Activated T-cell treated with anti-CD3 and anti-CD28 coated beads, Interleukin-2, amount 50 U/mL, for 72 hours (primary cell): ENCODE measurements at regions not wholly inside any gene's neighbourhood (a gene's known extent, or its start where the extent isn't known, plus 50 kb on each side); places are given as distances from the start of the nearest gene placed in this dataset.
"Not testable (repeated sequence)": the region's sequence is repeated elsewhere in the genome, so short reads cannot be mapped to it uniquely, and the experiment has no call there.

Experiments
- ATAC-seq, 2 donors: fragments of 150-1000 bp; cut with Tn5 transposase; replicated peaks in 1 of 2; 2 replicates each; pipeline ENCODE4 v1.10.0; 2021; ENCODE audit warnings: moderate library complexity in 2 of 2, mild to moderate bottlenecking in 1 of 2
- DNase-seq, 2 donors: peaks; one replicate each; pipeline ENCODE4 v3.0.0; 2021 to 2022; ENCODE audit warnings: mixed read lengths in 1 of 2
- H3K27ac Mint-ChIP-seq: one replicate; pipeline ENCODE4 v1.8.0; 2022; ENCODE audit warnings: mild to moderate bottlenecking, moderate library complexity, mixed read lengths
- H3K27me3 Mint-ChIP-seq: one replicate; pipeline ENCODE4 v1.8.0; 2022; ENCODE audit warnings: low read depth, mixed read lengths
- H3K36me3 Mint-ChIP-seq, 2 donors: one replicate each; pipeline ENCODE4 v1.8.0; 2022; ENCODE audit warnings: mixed read lengths in 2 of 2, mild to moderate bottlenecking in 1 of 2; ENCODE audit not compliant: insufficient read depth in 2 of 2
- H3K4me1 Mint-ChIP-seq: one replicate; pipeline ENCODE4 v1.8.0; 2022; ENCODE audit warnings: low read depth, mixed read lengths
- H3K4me3 Mint-ChIP-seq, 2 donors: one replicate each; pipeline ENCODE4 v1.8.0; 2022; ENCODE audit warnings: mild to moderate bottlenecking in 2 of 2, mixed read lengths in 2 of 2, moderate library complexity in 2 of 2
- H3K9me3 Mint-ChIP-seq, 2 donors: one replicate each; pipeline ENCODE4 v1.8.0; 2022; ENCODE audit warnings: mixed read lengths in 2 of 2

DNA sequence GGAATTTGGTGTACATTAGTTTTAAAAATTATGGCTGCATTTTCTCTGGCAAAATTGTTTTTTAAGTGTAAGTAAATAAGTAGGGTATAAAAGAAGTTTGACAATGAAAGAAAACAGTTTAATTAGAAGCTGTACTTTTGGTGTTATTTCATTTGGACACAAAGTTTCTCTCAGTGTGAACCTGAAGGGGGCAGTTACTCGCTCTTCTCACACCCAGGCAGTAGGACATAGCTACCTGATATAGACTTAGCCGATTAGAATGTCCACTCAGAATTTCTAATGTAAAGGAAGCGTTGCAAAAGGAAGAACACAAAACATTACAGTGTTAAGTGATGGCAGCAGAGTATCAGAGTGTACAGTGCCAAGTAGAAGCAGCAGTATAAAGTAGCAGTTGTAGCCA, 311.9 kb upstream of the TECRL start:
- ATAC-seq (no peak), DNase-seq (no peak)
- no peaks in the 10 kb centered on the region for H3K27me3 Mint-ChIP-seq
- no peak overlapping the region for H3K27ac Mint-ChIP-seq
- H3K4me1 Mint-ChIP-seq: no peaks in the 10 kb centered on the region
- H3K9me3 Mint-ChIP-seq: peaks cover 2% of the 10 kb centered on the region in 2 donors
- no peak overlapping the region for H3K4me3 Mint-ChIP-seq
- no peaks in the 10 kb centered on the region for H3K36me3 Mint-ChIP-seq

GRCh38 chr4:64718091-64718490, 308.8 kb upstream of the TECRL start:
- Mint-ChIP-seq H3K27me3 (no peaks in the 10 kb centered on the region), H3K9me3 (peaks cover 2% of the 10 kb centered on the region in 2 donors)
- no peak for DNase-seq

GRCh38 chr4:64715741-64716140, 306.5 kb upstream of the TECRL start:
- ATAC-seq (no peak), DNase-seq (no peak)
- no peak overlapping the region for H3K4me3 Mint-ChIP-seq
- no peak overlapping the region for H3K27ac Mint-ChIP-seq
- no peaks in the 10 kb centered on the region for H3K27me3 Mint-ChIP-seq
- H3K9me3 Mint-ChIP-seq: peaks cover 2% of the 10 kb centered on the region in 2 donors
- no peaks in the 10 kb centered on the region for H3K36me3 Mint-ChIP-seq
- no peaks in the 10 kb centered on the region for H3K4me1 Mint-ChIP-seq

More at GRCh38 chr4:64718091-64718490, 308.8 kb upstream of the TECRL start:
- ATAC-seq: no peak
- no peaks in the 10 kb centered on the region for H3K4me1 Mint-ChIP-seq
- H3K36me3 Mint-ChIP-seq: no peaks in the 10 kb centered on the region
- H3K27ac Mint-ChIP-seq: no peak overlapping the region
- no peak overlapping the region for H3K4me3 Mint-ChIP-seq

GRCh38 chr4:64713256-64713840, 304.1 kb upstream of the TECRL start:
- Mint-ChIP-seq H3K27me3 (no peaks in the 10 kb centered on the region), H3K4me1 (no peaks in the 10 kb centered on the region), H3K27ac (no peak overlapping the region), H3K36me3 (no peaks in the 10 kb centered on the region), H3K4me3 (no peak overlapping the region), H3K9me3 (peaks cover 2% of the 10 kb centered on the region in 2 donors)
- DNase-seq (no peak), ATAC-seq (no peak)

DNA sequence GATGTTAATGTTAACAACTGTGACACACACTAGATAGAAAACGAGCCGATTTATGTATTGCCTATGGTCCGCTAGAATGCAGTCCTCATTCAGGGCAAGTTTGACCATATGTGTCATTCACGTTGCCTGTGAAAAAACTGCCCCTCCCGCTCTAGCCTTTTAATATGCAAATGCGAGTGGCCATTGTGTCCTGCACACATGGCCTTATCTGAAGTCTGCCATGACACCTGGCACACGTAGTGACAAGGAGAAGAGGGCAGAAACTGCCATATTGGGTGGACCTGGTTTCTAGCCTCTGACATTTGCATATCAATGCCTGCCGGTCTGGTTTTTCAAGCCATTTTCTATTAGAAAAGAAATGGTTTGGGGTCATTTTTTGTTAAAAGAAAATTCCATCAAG, 303.3 kb upstream of the TECRL start:
- Mint-ChIP-seq H3K36me3 (no peaks in the 10 kb centered on the region), H3K4me3 (no peak overlapping the region), H3K27ac (no peak overlapping the region), H3K4me1 (no peaks in the 10 kb centered on the region), H3K9me3 (peaks cover 0 to 2% of the 10 kb centered on the region in 2 donors), H3K27me3 (no peaks in the 10 kb centered on the region)
- no peak for DNase-seq
- no peak for ATAC-seq

- peaks cover 4 to 5% of the 10 kb centered on the region in 2 donors for H3K9me3 Mint-ChIP-seq
- ATAC-seq (no peak), DNase-seq (no peak)
- H3K27me3 Mint-ChIP-seq: no peaks in the 10 kb centered on the region
- H3K4me1 Mint-ChIP-seq: no peaks in the 10 kb centered on the region
- H3K36me3 Mint-ChIP-seq: no peaks in the 10 kb centered on the region
- H3K27ac Mint-ChIP-seq: no peak overlapping the region
- no peak overlapping the region for H3K4me3 Mint-ChIP-seq
Measured at GRCh38 chr4:64705989-64706388, 296.7 kb upstream of the TECRL start.

- no peak for ATAC-seq
- H3K36me3 Mint-ChIP-seq: no peaks in the 10 kb centered on the region
- no peaks in the 10 kb centered on the region for H3K27me3 Mint-ChIP-seq
- H3K4me3 Mint-ChIP-seq: no peak overlapping the region
- no peak for DNase-seq
- no peaks in the 10 kb centered on the region for H3K4me1 Mint-ChIP-seq
- H3K27ac Mint-ChIP-seq: no peak overlapping the region
- peaks cover under 1 to 5% of the 10 kb centered on the region in 2 donors for H3K9me3 Mint-ChIP-seq
Measured at GRCh38 chr4:64698171-64698570, 288.9 kb upstream of the TECRL start.

- no peak for ATAC-seq
- no peak for DNase-seq
Measured at GRCh38 chr4:64682946-64683345, 273.7 kb upstream of the TECRL start.

DNA sequence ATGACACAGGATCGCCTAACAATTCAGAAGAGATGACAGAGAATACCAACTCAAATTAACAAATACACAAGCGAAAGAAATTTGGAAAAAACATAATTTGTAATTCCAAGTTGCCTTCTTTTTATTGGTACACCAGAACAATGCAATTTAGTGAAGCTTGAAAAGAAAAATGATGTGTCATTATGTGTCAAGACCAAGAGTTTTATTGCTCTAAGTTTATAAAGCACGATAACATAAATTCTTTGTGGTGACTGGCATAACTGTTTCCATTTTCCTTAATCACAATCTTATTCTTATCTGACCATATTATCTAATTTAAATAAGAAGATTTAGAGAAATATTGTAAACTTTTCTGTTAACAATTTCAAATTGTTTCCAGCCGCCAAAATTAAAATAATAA, 273.2 kb upstream of the TECRL start:
- Mint-ChIP-seq H3K4me3 (no peak overlapping the region), H3K36me3 (no peaks in the 10 kb centered on the region), H3K9me3 (peaks cover 0 to 5% of the 10 kb centered on the region in 2 donors), H3K27ac (no peak overlapping the region), H3K4me1 (no peaks in the 10 kb centered on the region), H3K27me3 (no peaks in the 10 kb centered on the region)
- ATAC-seq (no peak), DNase-seq (no peak)

More at GRCh38 chr4:64682946-64683345, 273.7 kb upstream of the TECRL start:
- Mint-ChIP-seq H3K27me3 (no peaks in the 10 kb centered on the region), H3K4me3 (no peak overlapping the region), H3K9me3 (peaks cover 0 to 5% of the 10 kb centered on the region in 2 donors), H3K4me1 (no peaks in the 10 kb centered on the region), H3K36me3 (no peaks in the 10 kb centered on the region), H3K27ac (no peak overlapping the region)

GRCh38 chr4:64673121-64673520, 263.9 kb upstream of the TECRL start:
- not testable (repeated sequence) for H3K27me3 Mint-ChIP-seq, ATAC-seq, DNase-seq, H3K4me3 Mint-ChIP-seq, H3K4me1 Mint-ChIP-seq, H3K36me3 Mint-ChIP-seq, H3K27ac Mint-ChIP-seq
- peaks cover 3 to 15% of the 10 kb centered on the region in 2 donors for H3K9me3 Mint-ChIP-seq

- Mint-ChIP-seq H3K4me1 (no peaks in the 10 kb centered on the region), H3K27me3 (no peaks in the 10 kb centered on the region), H3K36me3 (peaks cover 0 to under 1% of the 10 kb centered on the region in 2 donors), H3K9me3 (peaks cover under 1 to 7% of the 10 kb centered on the region in 2 donors), H3K27ac (no peak overlapping the region), H3K4me3 (no peak overlapping the region)
- ATAC-seq: no peak
- DNase-seq: no peak
Measured at GRCh38 chr4:64670647-64671046, 261.4 kb upstream of the TECRL start.

GRCh38 chr4:64643841-64644240, 234.6 kb upstream of the TECRL start:
- Mint-ChIP-seq H3K4me3 (no peak overlapping the region), H3K27me3 (no peaks in the 10 kb centered on the region), H3K27ac (no peak overlapping the region), H3K4me1 (no peaks in the 10 kb centered on the region), H3K9me3 (peaks cover 0 to 2% of the 10 kb centered on the region in 2 donors), H3K36me3 (no peaks in the 10 kb centered on the region)
- DNase-seq (no peak), ATAC-seq (no peak)

DNA sequence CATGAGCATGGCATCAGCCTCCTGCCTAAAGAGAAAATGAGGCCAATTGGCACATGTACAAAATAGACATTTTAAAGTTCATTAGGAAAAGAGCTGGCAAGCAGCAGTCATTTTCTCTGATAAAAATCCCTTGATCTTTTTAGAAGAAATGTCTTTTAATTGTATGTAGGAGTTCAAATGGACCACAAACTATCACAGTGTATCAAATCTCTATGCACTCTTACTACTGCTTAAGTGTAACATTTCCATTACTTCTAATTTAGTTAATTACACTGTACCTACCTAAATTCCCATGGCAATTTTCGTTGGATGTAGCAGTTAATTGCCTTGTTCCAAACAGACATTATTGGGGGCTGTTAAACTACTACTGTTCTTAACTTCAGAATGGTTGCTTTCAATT, 233.7 kb upstream of the TECRL start:
- peaks cover 0 to 2% of the 10 kb centered on the region in 2 donors for H3K9me3 Mint-ChIP-seq
- no peaks in the 10 kb centered on the region for H3K27me3 Mint-ChIP-seq
- DNase-seq: no peak
- no peaks in the 10 kb centered on the region for H3K4me1 Mint-ChIP-seq
- no peaks in the 10 kb centered on the region for H3K36me3 Mint-ChIP-seq
- no peak overlapping the region for H3K4me3 Mint-ChIP-seq
- no peak for ATAC-seq
- H3K27ac Mint-ChIP-seq: no peak overlapping the region

- H3K27ac Mint-ChIP-seq, H3K4me3 Mint-ChIP-seq, H3K9me3 Mint-ChIP-seq, H3K27me3 Mint-ChIP-seq, DNase-seq, ATAC-seq, H3K4me1 Mint-ChIP-seq, H3K36me3 Mint-ChIP-seq: not testable (repeated sequence)
Measured at GRCh38 chr4:64640402-64640801, 231.2 kb upstream of the TECRL start.
